ENCODE measurements at regions not wholly inside any gene's neighbourhood (a gene's known extent, or its start where the extent isn't known, plus 50 kb on each side); places are given as distances from the start of the nearest gene placed in this dataset.
"Not testable (repeated sequence)": the region's sequence is repeated elsewhere in the genome, so short reads cannot be mapped to it uniquely, and the experiment has no call there.

DNA sequence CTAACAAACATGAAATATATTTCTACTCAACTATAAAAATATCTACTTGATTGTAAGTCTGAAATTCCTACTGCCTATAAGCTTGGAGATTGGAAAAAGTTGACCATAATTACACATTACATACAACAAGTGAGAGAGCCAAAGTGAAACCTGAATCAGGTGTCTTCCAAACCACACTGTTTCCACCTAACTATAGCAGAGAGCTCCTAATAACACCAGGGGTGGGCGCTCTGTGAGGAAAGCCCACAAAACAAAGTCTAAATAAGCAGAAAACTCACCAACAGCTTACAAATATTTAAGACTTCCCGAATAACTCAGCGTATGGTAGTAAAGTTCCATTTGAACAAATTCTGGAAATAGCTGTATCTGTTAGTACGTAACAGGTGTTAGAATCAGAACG, 119.9 kb downstream of the GPR37 start:
- DNase-seq (ENCODE audit: extremely low spot score, insufficient read length, low read depth) (no peak), FAIRE-seq (no peak)

DNA sequence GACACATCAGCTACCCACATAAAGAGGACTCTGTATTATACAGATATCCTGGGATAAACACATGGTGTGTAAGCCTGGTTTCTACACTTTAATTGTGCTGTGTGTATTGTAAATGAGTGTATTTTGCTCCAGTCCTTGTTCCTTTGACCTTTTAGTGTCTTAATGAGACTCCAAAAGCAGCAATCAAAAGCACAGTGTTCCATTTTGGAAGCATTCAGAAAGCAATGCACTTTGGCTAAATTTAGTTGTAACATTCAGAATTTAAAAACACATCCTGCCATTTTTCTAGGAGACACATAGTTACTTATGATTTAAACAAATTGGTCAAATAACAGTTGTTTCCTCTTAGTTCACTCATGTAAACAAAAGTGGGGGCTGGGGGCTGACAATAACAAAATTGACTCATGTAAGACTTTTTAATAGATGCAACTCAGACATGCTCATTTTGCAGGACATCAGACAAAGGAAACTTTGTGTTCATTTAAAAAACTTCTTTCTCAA, 122.2 kb downstream of the GPR37 start:
- no peak for DNase-seq (ENCODE audit: extremely low spot score, insufficient read length, low read depth)
- FAIRE-seq, result no peak

DNA sequence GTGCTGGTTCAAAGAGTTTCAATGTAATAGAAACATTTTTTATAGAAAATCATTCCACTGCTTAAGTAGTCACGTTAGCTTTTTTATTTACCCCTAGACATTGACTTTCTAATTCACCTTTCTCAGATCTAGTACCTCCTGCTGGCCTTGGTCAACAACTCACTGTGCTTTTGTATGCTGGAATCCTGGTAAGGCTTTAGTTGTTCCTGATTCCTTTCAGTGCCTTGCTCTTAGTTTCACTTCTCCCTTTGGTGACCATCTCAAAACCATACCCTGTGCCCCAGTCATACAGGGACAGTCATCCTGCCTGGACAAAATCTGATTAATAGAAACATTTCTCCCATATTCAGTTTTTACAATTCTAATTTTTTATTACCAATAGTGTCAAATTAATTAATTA, 130.2 kb downstream of the GPR37 start:
- no peak for FAIRE-seq
- DNase-seq (ENCODE audit: extremely low spot score, insufficient read length, low read depth), result no peak

DNA sequence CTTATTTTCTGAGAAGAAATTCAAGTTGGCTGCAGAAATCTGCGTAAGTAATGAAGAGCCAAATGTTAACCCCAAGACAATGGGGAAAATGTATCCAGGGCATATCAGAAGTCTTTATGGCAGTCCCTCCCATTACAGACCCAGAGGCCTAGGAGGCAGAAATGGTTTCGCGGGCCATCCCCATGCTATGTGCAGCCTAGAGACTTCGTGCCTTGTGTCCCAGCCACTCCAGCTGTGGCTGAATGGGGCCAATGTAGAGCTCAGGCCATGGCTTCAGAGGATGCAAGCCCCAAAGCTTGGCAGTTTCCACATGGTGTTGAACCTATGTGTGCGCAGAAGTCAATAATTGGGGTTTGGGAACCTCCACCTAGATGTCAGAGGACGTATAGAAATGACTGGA, 131.9 kb downstream of the GPR37 start:
- FAIRE-seq (no peak), DNase-seq (ENCODE audit: extremely low spot score, insufficient read length, low read depth) (no peak)

DNA sequence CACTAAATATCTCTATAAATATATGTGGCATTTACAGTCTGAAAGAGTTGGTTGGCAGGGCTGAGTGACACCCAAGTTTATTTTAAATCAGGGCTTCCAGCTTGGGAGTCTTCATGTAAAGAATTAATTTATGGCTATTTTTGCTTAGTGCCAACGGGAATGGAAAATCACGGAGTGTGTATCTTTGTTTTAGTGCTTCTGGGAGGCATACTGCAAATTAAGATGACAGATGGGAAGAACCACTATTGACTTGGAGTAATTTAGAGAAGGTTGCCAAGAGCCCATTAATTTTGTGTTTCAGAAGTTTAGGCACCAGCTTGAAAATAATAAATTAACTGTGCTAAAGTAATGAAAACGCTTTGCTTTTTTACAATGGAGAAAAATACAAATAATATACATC, 135.2 kb downstream of the GPR37 start:
- DNase-seq (ENCODE audit: extremely low spot score, insufficient read length, low read depth), result no peak
- FAIRE-seq, result no peak

DNA sequence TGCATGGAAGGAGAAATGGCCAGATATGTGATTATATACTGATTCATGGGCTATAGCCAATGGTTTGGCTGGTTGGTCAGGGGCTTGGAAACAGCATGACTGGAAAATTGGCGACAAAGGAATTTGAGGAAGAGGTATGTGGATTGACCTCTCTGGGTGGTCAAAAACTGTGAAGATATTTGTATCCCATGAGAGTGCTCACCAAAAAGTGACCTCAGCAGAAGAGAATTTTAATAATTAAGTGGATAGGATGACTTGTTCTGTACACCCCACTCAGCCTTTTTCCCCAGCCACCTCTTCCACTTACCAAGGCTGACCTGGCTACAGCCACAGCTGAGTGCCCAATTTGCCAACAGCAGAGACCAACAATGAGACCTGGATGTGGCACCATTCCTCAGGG, 146.7 kb downstream of the GPR37 start:
- FAIRE-seq, result no peak

DNA sequence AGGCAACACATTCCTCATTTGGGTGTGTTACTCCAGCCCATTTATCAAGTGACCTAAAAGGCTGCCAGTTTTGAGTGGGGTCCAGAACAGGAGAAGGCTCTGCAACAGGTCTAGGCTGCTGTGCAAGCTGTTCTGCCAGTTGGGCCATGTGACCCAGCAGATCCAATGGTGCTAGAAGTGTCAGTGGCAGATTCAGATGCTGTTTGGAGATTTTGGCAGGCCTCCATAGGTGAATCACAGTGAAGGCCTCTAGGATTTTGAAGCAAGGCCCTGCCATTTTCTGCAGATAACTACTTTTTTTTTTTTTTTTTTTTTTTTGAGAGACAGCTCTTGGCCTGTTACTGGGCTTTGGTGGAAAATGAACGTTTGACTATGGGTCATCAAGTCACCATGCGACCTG, 147.5 kb downstream of the GPR37 start:
- DNase-seq (ENCODE audit: extremely low spot score, insufficient read length, low read depth); FAIRE-seq: not testable (repeated sequence)

More for the DNA sequence above, 146.7 kb downstream of the GPR37 start:
- no peak for DNase-seq (ENCODE audit: extremely low spot score, insufficient read length, low read depth)

- no peak for FAIRE-seq
- no peak for DNase-seq (ENCODE audit: extremely low spot score, insufficient read length, low read depth)
Measured at GRCh38 chr7:124603066-124603465, 162.5 kb downstream of the GPR37 start.

DNA sequence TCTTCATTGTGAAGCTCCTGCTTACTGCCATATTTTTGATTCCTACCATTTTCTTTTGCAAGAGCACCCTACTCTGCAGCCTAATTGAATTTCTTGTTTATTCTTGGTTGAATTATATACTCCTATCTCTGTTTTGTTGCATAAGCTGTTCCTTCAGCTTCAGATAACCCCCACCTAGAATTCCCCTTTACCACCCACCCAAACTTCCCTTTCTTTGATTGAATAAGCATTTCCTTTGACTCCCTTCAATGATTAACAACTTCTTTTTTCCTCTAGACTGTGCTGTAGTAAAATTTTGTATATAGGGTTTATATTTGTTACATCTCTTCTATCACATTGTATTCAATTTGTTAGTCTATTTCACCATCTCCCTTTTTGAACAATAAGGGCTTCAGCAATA, 168.1 kb downstream of the GPR37 start:
- DNase-seq (ENCODE audit: extremely low spot score, insufficient read length, low read depth) (no peak), FAIRE-seq (no peak)

- FAIRE-seq (no peak), DNase-seq (ENCODE audit: extremely low spot score, insufficient read length, low read depth) (no peak)
Measured at GRCh38 chr7:124596881-124597280, 168.7 kb downstream of the GPR37 start.

DNA sequence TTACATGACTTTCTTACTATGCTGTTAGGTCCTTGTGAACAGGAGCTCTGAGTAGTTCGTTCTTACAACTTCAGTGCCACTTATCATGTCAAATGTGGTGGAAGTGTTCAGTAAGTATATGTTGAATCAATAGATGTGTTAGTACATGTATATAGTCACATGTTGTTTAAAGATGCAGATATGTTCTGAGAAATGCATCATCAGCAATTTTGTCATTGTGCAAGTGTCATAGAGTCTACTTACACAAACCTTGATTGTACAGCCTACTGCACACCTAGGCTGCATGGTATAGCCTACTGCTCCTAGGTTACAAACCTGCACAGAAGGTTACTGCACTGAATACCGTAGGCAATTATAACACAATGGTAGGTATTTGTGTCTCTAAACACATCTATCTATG, 174.8 kb downstream of the GPR37 start:
- FAIRE-seq (no peak), DNase-seq (ENCODE audit: extremely low spot score, insufficient read length, low read depth) (no peak)

- DNase-seq (ENCODE audit: extremely low spot score, insufficient read length, low read depth), result no peak
- FAIRE-seq, result no peak
Measured at GRCh38 chr7:124577256-124577655, 188.3 kb downstream of the GPR37 start.

- no peak for DNase-seq (ENCODE audit: extremely low spot score, insufficient read length, low read depth)
- no peak for FAIRE-seq
Measured at GRCh38 chr7:124575176-124575575, 190.4 kb downstream of the GPR37 start.

- no peak for FAIRE-seq
Measured at GRCh38 chr7:124570558-124570957, 195.0 kb downstream of the GPR37 start.

DNA sequence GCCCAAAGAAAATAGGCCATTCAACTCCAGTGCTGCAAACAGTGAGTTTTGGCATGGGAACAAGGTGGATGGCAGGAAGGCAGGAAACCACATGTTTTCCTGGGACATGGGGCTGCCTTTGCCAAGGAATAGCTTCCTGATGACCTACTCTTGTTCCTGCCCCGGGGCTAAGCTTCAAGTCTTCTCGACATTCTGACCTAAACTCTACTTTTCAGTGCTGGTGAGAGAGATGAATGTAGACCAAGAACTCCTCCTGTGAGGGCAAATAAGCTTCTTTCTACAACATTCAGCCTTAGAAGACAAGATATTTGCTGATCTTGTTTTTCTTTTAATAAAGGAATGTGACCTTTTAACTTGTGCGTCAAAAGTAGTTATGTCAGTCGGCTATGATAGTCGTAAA, 199.0 kb downstream of the GPR37 start:
- FAIRE-seq (no peak), DNase-seq (ENCODE audit: extremely low spot score, insufficient read length, low read depth) (no peak)

More at GRCh38 chr7:124570558-124570957, 195.0 kb downstream of the GPR37 start:
- no peak for DNase-seq (ENCODE audit: extremely low spot score, insufficient read length, low read depth)

GRCh38 chr7:124557587-124557986, 208.0 kb downstream of the GPR37 start:
- no peak for FAIRE-seq

DNA sequence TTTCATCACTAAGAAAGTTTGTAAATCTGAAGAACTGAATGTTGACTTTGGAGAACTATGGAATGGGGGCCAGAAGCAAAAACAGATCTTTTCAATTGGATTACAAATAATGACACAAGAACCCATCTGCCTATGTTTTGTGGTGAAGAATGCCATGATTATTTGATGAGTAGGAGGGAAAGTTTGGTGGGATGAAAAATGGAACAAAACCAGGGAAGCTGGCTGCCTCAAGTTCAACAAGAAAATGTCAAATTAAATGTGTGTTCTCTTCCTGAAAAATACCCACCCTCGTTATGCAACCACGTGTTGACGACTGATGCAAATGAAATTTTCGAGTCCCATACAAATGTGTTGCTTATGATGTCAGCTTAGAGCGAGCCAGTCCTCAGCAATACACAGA, 208.5 kb downstream of the GPR37 start:
- FAIRE-seq, result no peak
- no peak for DNase-seq (ENCODE audit: extremely low spot score, insufficient read length, low read depth)

More at GRCh38 chr7:124557587-124557986, 208.0 kb downstream of the GPR37 start:
- no peak for DNase-seq (ENCODE audit: extremely low spot score, insufficient read length, low read depth)

DNA sequence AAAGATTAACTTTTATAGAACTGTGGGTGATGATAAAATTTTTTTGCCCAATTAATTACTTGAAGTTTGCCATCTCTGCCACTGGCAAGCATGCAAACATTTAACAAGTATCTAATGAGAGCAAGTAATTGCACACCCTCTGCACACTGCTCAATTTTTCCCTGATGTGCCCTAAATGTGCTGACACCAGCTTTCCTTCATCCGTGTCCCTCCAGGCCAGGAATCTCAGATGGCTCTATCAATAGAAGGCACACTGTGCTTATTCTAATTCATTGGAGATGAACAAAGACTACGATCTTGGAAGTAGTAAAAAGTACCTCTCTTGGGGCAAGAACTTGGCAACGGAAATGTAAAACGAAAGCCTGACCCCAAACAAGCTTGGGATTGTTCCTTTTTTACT, 212.1 kb downstream of the GPR37 start:
- no peak for DNase-seq (ENCODE audit: extremely low spot score, insufficient read length, low read depth)
- FAIRE-seq, result no peak

- DNase-seq (ENCODE audit: extremely low spot score, insufficient read length, low read depth), result no peak
- no peak for FAIRE-seq
Measured at GRCh38 chr7:124552217-124552616, 213.4 kb downstream of the GPR37 start.

- DNase-seq (ENCODE audit: extremely low spot score, insufficient read length, low read depth) (no peak), FAIRE-seq (no peak)
Measured at GRCh38 chr7:124550036-124550435, 215.6 kb downstream of the GPR37 start.

- FAIRE-seq (no peak), DNase-seq (ENCODE audit: extremely low spot score, insufficient read length, low read depth) (no peak)
Measured at GRCh38 chr7:124542476-124542875, 223.1 kb downstream of the GPR37 start.

DNA sequence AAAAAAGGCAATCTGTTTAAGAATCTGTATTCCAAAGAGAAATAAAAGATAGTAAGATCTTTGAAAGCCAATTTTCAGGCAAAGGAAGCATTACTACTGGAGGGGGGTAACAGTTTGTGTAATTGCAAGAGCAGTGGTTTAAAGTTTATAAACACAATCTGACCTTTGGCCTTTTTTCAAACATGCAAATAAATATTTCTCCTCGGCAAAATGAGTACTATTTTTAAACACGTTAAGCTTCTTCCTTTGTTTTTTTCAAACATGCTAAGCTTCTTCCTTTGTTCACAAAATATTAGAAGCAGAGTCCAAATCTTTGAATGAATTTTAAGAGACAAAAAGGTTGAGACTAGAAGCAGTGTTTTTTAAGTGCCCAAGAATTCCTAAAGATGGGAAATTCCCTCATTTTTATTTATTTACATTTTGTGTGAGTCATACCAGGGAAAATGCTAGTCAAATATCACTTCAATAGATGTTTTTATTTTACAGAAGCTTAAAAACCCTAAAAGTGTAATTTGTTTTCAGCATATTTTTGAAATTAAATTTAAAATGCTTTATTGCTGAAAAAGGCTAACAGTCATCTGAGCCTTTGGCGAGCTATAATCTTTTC, 229.3 kb downstream of the GPR37 start:
- DNase-seq (ENCODE audit: extremely low spot score, insufficient read length, low read depth) (no peak), FAIRE-seq (no peak)

Data from GM18507 (cell line).